Liver (tissue), 8 donors: ENCODE measurements at regions not wholly inside any gene's neighbourhood (a gene's known extent, or its start where the extent isn't known, plus 50 kb on each side); places are given as distances from the start of the nearest gene placed in this dataset.

Experiments
- DNase-seq: peaks from one replicate; pipeline ENCODE4 v3.0.0-alpha.2; 2017; ENCODE audit warnings: low spot score
- H3K27ac ChIP-seq, 2 donors: one replicate each; pipeline ENCODE4 v1.7.0; 2013; ENCODE audit warnings: inconsistent platforms in 2 of 2, low read length in 2 of 2, control low read depth in 1 of 2, low read depth in 1 of 2, mild to moderate bottlenecking in 1 of 2
- H3K27me3 ChIP-seq, 4 donors: one replicate each; pipeline versions ENCODE4 v1.6.1 to v1.7.0; 2013; ENCODE audit warnings: low read length in 3 of 4, inconsistent platforms in 1 of 4, mild to moderate bottlenecking in 1 of 4, moderate library complexity in 1 of 4; ENCODE audit not compliant: control insufficient read depth in 4 of 4, insufficient read depth in 4 of 4
- H3K36me3 ChIP-seq, 4 donors: one replicate each; pipeline versions ENCODE4 v1.6.1 to v1.7.0; 2013; ENCODE audit warnings: low read length in 3 of 4, mild to moderate bottlenecking in 3 of 4, low read depth in 1 of 4, moderate library complexity in 1 of 4; ENCODE audit not compliant: control insufficient read depth in 4 of 4, insufficient read depth in 3 of 4
- H3K4me1 ChIP-seq, 4 donors: one replicate each; pipeline versions ENCODE4 v1.6.1 to v1.7.0; 2013; ENCODE audit warnings: low read length in 3 of 4, mild to moderate bottlenecking in 3 of 4, moderate library complexity in 1 of 4; ENCODE audit not compliant: control insufficient read depth in 4 of 4, insufficient read depth in 4 of 4
- H3K4me3 ChIP-seq, 3 donors: one replicate each; pipeline versions ENCODE4 v1.6.1 to v1.7.0; 2013; ENCODE audit warnings: low read length in 3 of 3, control low read depth in 1 of 3, low read depth in 1 of 3, mild to moderate bottlenecking in 1 of 3
- H3K9ac ChIP-seq, 2 donors: one replicate each; pipeline ENCODE4 v1.7.0; 2013; ENCODE audit warnings: low read length in 2 of 2, mild to moderate bottlenecking in 2 of 2, moderate library complexity in 2 of 2, control low read depth in 1 of 2, low read depth in 1 of 2
- H3K9me3 ChIP-seq, 4 donors: one replicate each; pipeline versions ENCODE4 v1.6.1 to v1.7.0; 2013; ENCODE audit warnings: low read length in 3 of 4; ENCODE audit not compliant: control insufficient read depth in 4 of 4
- ATF3 ChIP-seq: IDR thresholded peaks from 2 replicates; pipeline ENCODE4 v1.6.1; 2016; ENCODE audit warnings: antibody characterized with exemption
- FOXA1 ChIP-seq: IDR thresholded peaks from 2 replicates; pipeline ENCODE4 v1.6.1; 2016; ENCODE audit warnings: antibody characterized with exemption
- FOXA2 ChIP-seq: IDR thresholded peaks from 2 replicates; pipeline ENCODE4 v1.6.1; 2016; ENCODE audit warnings: antibody characterized with exemption
- HNF4A ChIP-seq, 2 donors: conservative IDR thresholded peaks; 2 replicates each; pipeline ENCODE4 v1.6.1; 2016; ENCODE audit warnings: antibody characterized with exemption in 2 of 2, mild to moderate bottlenecking in 2 of 2
- JUND ChIP-seq, 2 donors: IDR thresholded peaks; 2 replicates each; pipeline ENCODE4 v1.6.1; 2016; ENCODE audit warnings: antibody characterized with exemption in 2 of 2
- MAX ChIP-seq: IDR thresholded peaks from 2 replicates; pipeline ENCODE4 v1.6.1; 2016; ENCODE audit warnings: antibody characterized with exemption
- NR2F2 ChIP-seq: IDR thresholded peaks from 2 replicates; pipeline ENCODE4 v1.6.1; 2016; ENCODE audit warnings: antibody characterized with exemption
- RAD21 ChIP-seq, 2 donors: IDR thresholded peaks; 2 replicates each; pipeline ENCODE4 v1.6.1; 2016; ENCODE audit warnings: antibody characterized with exemption in 2 of 2, mild to moderate bottlenecking in 2 of 2
- TAF1 ChIP-seq: conservative IDR thresholded peaks from 2 replicates; pipeline ENCODE4 v1.6.1; 2016; ENCODE audit warnings: antibody characterized with exemption, mild to moderate bottlenecking
- ZBTB33 ChIP-seq: IDR thresholded peaks from 2 replicates; pipeline ENCODE4 v1.6.1; 2016; ENCODE audit warnings: antibody characterized with exemption
- WGBS: extraction: QIAGEN DNeasy Blood & Tissue Kit; methylation state at CpG from one replicate; pipeline ENCODE4 v1.1.7; 2013; 5-methylcytosine and 5-hydroxymethylcytosine counted together
- TF ChIP-seq, protein P1 (sequence below): IDR thresholded peaks from 2 replicates; pipeline ENCODE4 v1.6.1; 2016; ENCODE audit warnings: antibody characterized with exemption, mild to moderate bottlenecking
- TF ChIP-seq, protein P2 (sequence below): fragments of 150-350 bp; IDR thresholded peaks from 2 replicates; pipeline ENCODE4 v1.5.1; 2017; ENCODE audit warnings: improper control_type of control experiment, low read depth, low read length; ENCODE audit not compliant: missing input control
- donor health status: healthy.
- donor health status: healthy.
- donor health status: healthy.
- donor health status: healthy.
- donor health status: healthy.

DNA sequence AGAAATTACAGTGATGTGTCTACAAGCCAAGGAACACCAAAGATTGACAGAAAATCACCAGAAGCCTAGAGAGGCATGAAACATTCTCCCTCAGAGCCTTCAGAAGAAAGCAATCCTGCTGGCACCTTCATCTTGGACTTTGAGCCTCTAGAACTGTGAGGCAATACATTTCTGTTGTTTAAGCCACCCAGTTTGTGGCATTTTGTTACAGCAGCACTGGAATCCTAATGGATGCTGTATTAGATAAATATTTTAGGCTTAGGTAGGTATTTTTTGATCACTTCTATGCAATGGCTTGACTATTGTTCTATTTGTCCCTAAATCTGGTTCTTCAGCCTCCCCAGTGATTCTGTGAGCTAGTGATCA is 453.1 kb downstream of the LTN1 start (continued):
- peak in 1 of 2 donors; percentile 27 for TF ChIP-seq RAD21 (IDR thresholded peaks at IDR 0.05)
- no peak for TF ChIP-seq ATF3
- no peak for TF ChIP-seq JUND (IDR thresholded peaks at IDR 0.05)
- TF ChIP-seq, protein P1, sequence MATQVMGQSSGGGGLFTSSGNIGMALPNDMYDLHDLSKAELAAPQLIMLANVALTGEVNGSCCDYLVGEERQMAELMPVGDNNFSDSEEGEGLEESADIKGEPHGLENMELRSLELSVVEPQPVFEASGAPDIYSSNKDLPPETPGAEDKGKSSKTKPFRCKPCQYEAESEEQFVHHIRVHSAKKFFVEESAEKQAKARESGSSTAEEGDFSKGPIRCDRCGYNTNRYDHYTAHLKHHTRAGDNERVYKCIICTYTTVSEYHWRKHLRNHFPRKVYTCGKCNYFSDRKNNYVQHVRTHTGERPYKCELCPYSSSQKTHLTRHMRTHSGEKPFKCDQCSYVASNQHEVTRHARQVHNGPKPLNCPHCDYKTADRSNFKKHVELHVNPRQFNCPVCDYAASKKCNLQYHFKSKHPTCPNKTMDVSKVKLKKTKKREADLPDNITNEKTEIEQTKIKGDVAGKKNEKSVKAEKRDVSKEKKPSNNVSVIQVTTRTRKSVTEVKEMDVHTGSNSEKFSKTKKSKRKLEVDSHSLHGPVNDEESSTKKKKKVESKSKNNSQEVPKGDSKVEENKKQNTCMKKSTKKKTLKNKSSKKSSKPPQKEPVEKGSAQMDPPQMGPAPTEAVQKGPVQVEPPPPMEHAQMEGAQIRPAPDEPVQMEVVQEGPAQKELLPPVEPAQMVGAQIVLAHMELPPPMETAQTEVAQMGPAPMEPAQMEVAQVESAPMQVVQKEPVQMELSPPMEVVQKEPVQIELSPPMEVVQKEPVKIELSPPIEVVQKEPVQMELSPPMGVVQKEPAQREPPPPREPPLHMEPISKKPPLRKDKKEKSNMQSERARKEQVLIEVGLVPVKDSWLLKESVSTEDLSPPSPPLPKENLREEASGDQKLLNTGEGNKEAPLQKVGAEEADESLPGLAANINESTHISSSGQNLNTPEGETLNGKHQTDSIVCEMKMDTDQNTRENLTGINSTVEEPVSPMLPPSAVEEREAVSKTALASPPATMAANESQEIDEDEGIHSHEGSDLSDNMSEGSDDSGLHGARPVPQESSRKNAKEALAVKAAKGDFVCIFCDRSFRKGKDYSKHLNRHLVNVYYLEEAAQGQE, result no peak
- peak; percentile 82 to 84 for TF ChIP-seq HNF4A (conservative IDR thresholded peaks at IDR 0.05)

DNA sequence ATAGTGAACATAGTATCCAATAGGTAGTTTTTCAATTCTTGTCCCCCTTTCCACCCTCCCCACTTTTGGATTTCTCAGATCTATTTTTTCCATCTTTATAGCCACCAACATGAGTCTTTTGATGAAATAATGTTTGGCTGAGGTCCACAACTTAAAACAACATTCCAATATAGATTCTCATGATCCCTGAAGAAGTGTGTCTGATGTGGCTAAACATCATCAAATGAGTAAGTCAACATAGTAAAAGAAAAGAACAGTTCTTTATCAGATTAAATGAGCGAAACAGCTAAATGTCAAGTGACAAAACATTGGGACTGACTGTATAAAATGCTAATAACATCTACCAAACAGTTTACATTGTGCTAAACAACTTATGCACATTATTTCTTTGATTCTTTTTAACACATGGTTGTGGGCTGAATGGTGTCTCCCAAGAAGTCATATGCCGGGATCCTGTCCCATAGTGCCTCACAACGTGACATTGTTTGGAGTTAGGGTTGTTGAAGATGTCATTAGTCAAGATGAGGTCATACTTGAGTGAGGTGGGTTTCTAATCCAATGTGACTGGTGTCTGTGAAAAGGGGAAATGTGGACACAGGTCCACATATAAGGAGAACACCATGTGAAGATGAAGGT is 453.6 kb downstream of the LTN1 start:
- peaks cover 0 to 12% (median 2%) of the 10 kb centered on the region in 4 donors for H3K4me1 ChIP-seq
- no peak overlapping the region for H3K27ac ChIP-seq
- no peaks in the 10 kb centered on the region for H3K9me3 ChIP-seq
- no peak overlapping the region for H3K4me3 ChIP-seq
- no peak for DNase-seq
- no peaks in the 10 kb centered on the region for H3K27me3 ChIP-seq
- H3K9ac ChIP-seq, result no peak overlapping the region
- 73% methylated on average over 3 of the region's 3 CpGs for WGBS
- no peaks in the 10 kb centered on the region for H3K36me3 ChIP-seq
- TF ChIP-seq TAF1, result no peak
- TF ChIP-seq NR2F2, result no peak
- TF ChIP-seq, protein P1, result no peak
- TF ChIP-seq, protein P2, sequence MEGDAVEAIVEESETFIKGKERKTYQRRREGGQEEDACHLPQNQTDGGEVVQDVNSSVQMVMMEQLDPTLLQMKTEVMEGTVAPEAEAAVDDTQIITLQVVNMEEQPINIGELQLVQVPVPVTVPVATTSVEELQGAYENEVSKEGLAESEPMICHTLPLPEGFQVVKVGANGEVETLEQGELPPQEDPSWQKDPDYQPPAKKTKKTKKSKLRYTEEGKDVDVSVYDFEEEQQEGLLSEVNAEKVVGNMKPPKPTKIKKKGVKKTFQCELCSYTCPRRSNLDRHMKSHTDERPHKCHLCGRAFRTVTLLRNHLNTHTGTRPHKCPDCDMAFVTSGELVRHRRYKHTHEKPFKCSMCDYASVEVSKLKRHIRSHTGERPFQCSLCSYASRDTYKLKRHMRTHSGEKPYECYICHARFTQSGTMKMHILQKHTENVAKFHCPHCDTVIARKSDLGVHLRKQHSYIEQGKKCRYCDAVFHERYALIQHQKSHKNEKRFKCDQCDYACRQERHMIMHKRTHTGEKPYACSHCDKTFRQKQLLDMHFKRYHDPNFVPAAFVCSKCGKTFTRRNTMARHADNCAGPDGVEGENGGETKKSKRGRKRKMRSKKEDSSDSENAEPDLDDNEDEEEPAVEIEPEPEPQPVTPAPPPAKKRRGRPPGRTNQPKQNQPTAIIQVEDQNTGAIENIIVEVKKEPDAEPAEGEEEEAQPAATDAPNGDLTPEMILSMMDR, result no peak
- no peak for TF ChIP-seq ZBTB33
- TF ChIP-seq MAX, result no peak
- TF ChIP-seq FOXA1, result no peak
- TF ChIP-seq FOXA2, result no peak
